H9 (cell line): ENCODE measurements at regions not wholly inside any gene's neighbourhood (a gene's known extent, or its start where the extent isn't known, plus 50 kb on each side); places are given as distances from the start of the nearest gene placed in this dataset.

Source experiments
- DNase-seq: peaks from one replicate; pipeline ENCODE4 v3.0.0-alpha.2; 2017
- H2AFZ ChIP-seq: one replicate; pipeline ENCODE4 v1.6.1; 2013; ENCODE audit warnings: mild to moderate bottlenecking, low read length, control low read depth, moderate library complexity
- H2AK5ac ChIP-seq: 2 replicates; pipeline ENCODE4 v1.6.1; 2013; ENCODE audit warnings: low read length, control low read depth, mixed read lengths; ENCODE audit not compliant: insufficient read length
- H2BK120ac ChIP-seq: one replicate; pipeline ENCODE4 v1.6.1; 2013; ENCODE audit warnings: low read depth, mild to moderate bottlenecking, low read length, control low read depth, inconsistent platforms; ENCODE audit not compliant: poor library complexity, severe bottlenecking
- H2BK12ac ChIP-seq: 2 replicates; pipeline ENCODE4 v1.6.1; 2013; ENCODE audit warnings: low read length, control low read depth, mixed read lengths, low read depth; ENCODE audit not compliant: insufficient read length
- H2BK15ac ChIP-seq: 2 replicates; pipeline ENCODE4 v1.6.1; 2013; ENCODE audit warnings: low read depth, low read length, control low read depth
- H2BK20ac ChIP-seq: one replicate; pipeline ENCODE4 v1.6.1; 2013; ENCODE audit warnings: low read depth, mild to moderate bottlenecking, low read length, control low read depth, inconsistent platforms; ENCODE audit not compliant: poor library complexity, severe bottlenecking
- H2BK5ac ChIP-seq: 2 replicates; pipeline ENCODE4 v1.6.1; 2013; ENCODE audit warnings: low read length, control low read depth, mixed read lengths; ENCODE audit not compliant: insufficient read length
- H3K14ac ChIP-seq: 2 replicates; pipeline ENCODE4 v1.6.1; 2013; ENCODE audit warnings: low read length, control low read depth; ENCODE audit not compliant: insufficient read depth
- H3K18ac ChIP-seq: 2 replicates; pipeline ENCODE4 v1.6.1; 2013; ENCODE audit warnings: low read depth, mild to moderate bottlenecking, mixed read lengths, low read length, control low read depth; ENCODE audit not compliant: insufficient read length
- H3K23ac ChIP-seq: 2 replicates; pipeline ENCODE4 v1.6.1; 2013; ENCODE audit warnings: low read length, control low read depth, mixed read lengths, low read depth; ENCODE audit not compliant: insufficient read length
- H3K23me2 ChIP-seq: 2 replicates; pipeline ENCODE4 v1.6.1; 2013; ENCODE audit warnings: low read depth, mild to moderate bottlenecking, mixed read lengths, low read length, control low read depth; ENCODE audit not compliant: insufficient read length, poor library complexity, severe bottlenecking
- H3K27ac ChIP-seq: 2 replicates; pipeline ENCODE4 v1.5.1; 2013; ENCODE audit warnings: low read length, control low read depth, mixed read lengths, low read depth; ENCODE audit not compliant: insufficient read length
- H3K27me3 ChIP-seq: 2 replicates; pipeline ENCODE4 v1.6.1; 2013; ENCODE audit warnings: low read length, control low read depth, inconsistent platforms; ENCODE audit not compliant: insufficient read depth
- H3K4ac ChIP-seq: 2 replicates; pipeline ENCODE4 v1.6.1; 2013; ENCODE audit warnings: low read depth, mild to moderate bottlenecking, control low read depth, inconsistent platforms, low read length, moderate library complexity
- H3K4me1 ChIP-seq: 2 replicates; pipeline ENCODE4 v1.6.1; 2013; ENCODE audit warnings: low read length, control low read depth, inconsistent platforms; ENCODE audit not compliant: insufficient read depth
- H3K4me2 ChIP-seq: 2 replicates; pipeline ENCODE4 v1.6.1; 2013; ENCODE audit warnings: low read length, control low read depth, mixed read lengths; ENCODE audit not compliant: insufficient read length, insufficient read depth
- H3K56ac ChIP-seq: 2 replicates; pipeline ENCODE4 v1.6.1; 2013; ENCODE audit warnings: low read depth, mild to moderate bottlenecking, mixed read lengths, low read length, control low read depth; ENCODE audit not compliant: insufficient read length
- H3K79me1 ChIP-seq: 2 replicates; pipeline ENCODE4 v1.6.1; 2013; ENCODE audit warnings: low read depth, mild to moderate bottlenecking, moderate library complexity, low read length, control low read depth, inconsistent platforms; ENCODE audit not compliant: insufficient read depth, poor library complexity, severe bottlenecking
- H3K79me2 ChIP-seq: 2 replicates; pipeline ENCODE4 v1.6.1; 2013; ENCODE audit warnings: low read length, control low read depth, inconsistent platforms; ENCODE audit not compliant: insufficient read depth
- H3K9ac ChIP-seq: 2 replicates; pipeline ENCODE4 v1.6.1; 2013; ENCODE audit warnings: low read length, control low read depth, mixed read lengths; ENCODE audit not compliant: insufficient read length; ENCODE audit errors: extremely low read depth
- H3K9me3 ChIP-seq: one replicate; pipeline ENCODE4 v1.6.1; 2013; ENCODE audit warnings: low read depth, low read length, inconsistent platforms; ENCODE audit not compliant: control insufficient read depth
- H3T11ph ChIP-seq: one replicate; pipeline ENCODE4 v1.6.1; 2013; ENCODE audit warnings: mild to moderate bottlenecking, low read length, control low read depth, inconsistent platforms
- H4K20me1 ChIP-seq: one replicate; pipeline ENCODE4 v1.6.1; 2013; ENCODE audit not compliant: control insufficient read depth, insufficient read length, insufficient read depth
- H4K5ac ChIP-seq: 2 replicates; pipeline ENCODE4 v1.6.1; 2013; ENCODE audit warnings: low read depth, mild to moderate bottlenecking, mixed read lengths, low read length, control low read depth; ENCODE audit not compliant: insufficient read length
- H4K8ac ChIP-seq: replicated peaks from 2 replicates; pipeline ENCODE4 v1.6.1; 2013; ENCODE audit warnings: low read length, control low read depth, mixed read lengths, low read depth; ENCODE audit not compliant: insufficient read length
- H4K91ac ChIP-seq: 2 replicates; pipeline ENCODE4 v1.6.1; 2013; ENCODE audit warnings: low read depth, mild to moderate bottlenecking, moderate library complexity, mixed read lengths, low read length, control low read depth; ENCODE audit not compliant: insufficient read length
- H3K27ac Mint-ChIP-seq, 3 experiments: 2 replicates in 2 of 3; 3 replicates in 1 of 3; pipeline ENCODE4 v1.8.0; 2020 to 2021; ENCODE audit warnings: mixed read lengths in 3 of 3, mild to moderate bottlenecking in 1 of 3, moderate library complexity in 1 of 3
- H3K27me3 Mint-ChIP-seq: 2 replicates; pipeline ENCODE4 v1.8.0; 2021; ENCODE audit warnings: low read depth, mild to moderate bottlenecking, moderate library complexity, mixed read lengths
- H3K36me3 Mint-ChIP-seq, 3 experiments: 2 replicates in 2 of 3; 3 replicates in 1 of 3; pipeline ENCODE4 v1.8.0; 2020 to 2021; ENCODE audit warnings: low read depth in 3 of 3, mixed read lengths in 3 of 3; ENCODE audit not compliant: insufficient read depth in 1 of 3
- H3K4me1 Mint-ChIP-seq, 2 experiments: 2 replicates each; pipeline ENCODE4 v1.8.0; 2020; ENCODE audit warnings: mixed read lengths in 2 of 2
- H3K4me3 Mint-ChIP-seq, 2 experiments: 2 replicates in 1 of 2; 3 replicates in 1 of 2; pipeline ENCODE4 v1.8.0; 2020 to 2021; ENCODE audit warnings: mild to moderate bottlenecking in 2 of 2, mixed read lengths in 2 of 2, moderate library complexity in 1 of 2
- H3K9me3 Mint-ChIP-seq, 2 experiments: 2 replicates in 1 of 2; 3 replicates in 1 of 2; pipeline ENCODE4 v1.8.0; 2020; ENCODE audit warnings: mild to moderate bottlenecking in 2 of 2, mixed read lengths in 2 of 2, moderate library complexity in 1 of 2
- CTCF ChIP-seq: fragments of 200-600 bp; sonication (generic); conservative IDR thresholded peaks from 3 replicates; pipeline ENCODE4 v1.8.0; 2021; ENCODE audit warnings: antibody characterized with exemption, mild to moderate bottlenecking
- WGBS: extraction: QIAGEN DNeasy Blood & Tissue Kit; methylation state at CpG from one replicate; pipeline ENCODE4 v1.1.7; 2013; ENCODE audit warnings: missing lambda C conversion rate, low lambda C conversion rate, mixed read lengths; ENCODE audit not compliant: insufficient read length; ENCODE audit errors: extremely low coverage; 5-methylcytosine and 5-hydroxymethylcytosine counted together

GRCh38 chrX:35700121-35700520, 98.0 kb upstream of the MAGEB16 start:
- no peak overlapping the region for H3K4me3 Mint-ChIP-seq
- H3K9me3 ChIP-seq, result no peaks in the 10 kb centered on the region
- no peak overlapping the region for H2BK15ac ChIP-seq
- no peak overlapping the region for H3K18ac ChIP-seq
- no peak overlapping the region for H3K23ac ChIP-seq
- no peak overlapping the region for H2BK5ac ChIP-seq
- WGBS, result no CpG with 5 or more reads among the region's 1 CpG
- no peak overlapping the region for H4K8ac ChIP-seq
- H3K56ac ChIP-seq, result no peak overlapping the region
- no peak overlapping the region for H2BK120ac ChIP-seq
- no peaks in the 10 kb centered on the region for H3K79me2 ChIP-seq
- no peaks in the 10 kb centered on the region for H3K23me2 ChIP-seq
- H3K36me3 Mint-ChIP-seq, result no peaks in the 10 kb centered on the region
- no peak overlapping the region for H3K9ac ChIP-seq
- H3K27ac ChIP-seq, result no peak overlapping the region
- H4K91ac ChIP-seq, result no peak overlapping the region
- H3K9me3 Mint-ChIP-seq, result peaks cover 33 to 55% of the 10 kb centered on the region in 2 experiments
- no peak for TF ChIP-seq CTCF
- H3K27me3 Mint-ChIP-seq, result peaks cover 3% of the 10 kb centered on the region; the same call in 1 of the 2 replicates
- H3K27me3 ChIP-seq, result no peaks in the 10 kb centered on the region
- H3K4me1 Mint-ChIP-seq, result peaks cover 17% of the 10 kb centered on the region in 2 experiments
- H3K14ac ChIP-seq, result no peak overlapping the region
- H3K4me1 ChIP-seq, result no peaks in the 10 kb centered on the region; the same call in 1 of the 2 replicates
- no peaks in the 10 kb centered on the region for H3K79me1 ChIP-seq
- no peaks in the 10 kb centered on the region for H4K20me1 ChIP-seq
- H2BK12ac ChIP-seq, result no peak overlapping the region
- no peak overlapping the region for H2AFZ ChIP-seq
- no peak overlapping the region for H4K5ac ChIP-seq
- no peak overlapping the region for H3K4ac ChIP-seq
- DNase-seq, result no peak
- no peak overlapping the region for H3T11ph ChIP-seq
- H3K27ac Mint-ChIP-seq, result no peak overlapping the region
- H2AK5ac ChIP-seq, result no peak overlapping the region
- no peak overlapping the region for H2BK20ac ChIP-seq
- H3K4me2 ChIP-seq, result no peak overlapping the region
